ENCODE measurements at regions not wholly inside any gene's neighbourhood (a gene's known extent, or its start where the extent isn't known, plus 50 kb on each side); places are given as distances from the start of the nearest gene placed in this dataset.

DNA sequence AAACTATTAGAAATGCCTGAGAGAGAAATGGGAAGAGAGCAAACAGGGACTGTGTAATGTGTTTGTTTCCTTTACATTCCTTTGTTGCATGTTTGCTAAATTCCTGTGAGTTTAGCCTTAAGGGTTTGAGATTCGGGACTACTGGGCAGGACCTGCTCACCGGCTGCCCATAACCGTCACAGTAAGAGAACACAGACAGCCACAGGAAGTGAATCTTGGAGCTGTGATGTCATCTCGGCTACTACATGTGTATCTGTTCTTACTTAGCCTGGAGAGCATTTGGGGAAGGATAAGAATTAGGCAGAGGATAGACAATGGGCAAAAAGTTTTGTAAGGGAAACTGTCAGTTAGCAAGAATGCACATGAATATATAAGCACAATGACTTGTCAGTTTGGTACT, 485.1 kb upstream of the KLF6 start:
- TF ChIP-seq, protein P1, sequence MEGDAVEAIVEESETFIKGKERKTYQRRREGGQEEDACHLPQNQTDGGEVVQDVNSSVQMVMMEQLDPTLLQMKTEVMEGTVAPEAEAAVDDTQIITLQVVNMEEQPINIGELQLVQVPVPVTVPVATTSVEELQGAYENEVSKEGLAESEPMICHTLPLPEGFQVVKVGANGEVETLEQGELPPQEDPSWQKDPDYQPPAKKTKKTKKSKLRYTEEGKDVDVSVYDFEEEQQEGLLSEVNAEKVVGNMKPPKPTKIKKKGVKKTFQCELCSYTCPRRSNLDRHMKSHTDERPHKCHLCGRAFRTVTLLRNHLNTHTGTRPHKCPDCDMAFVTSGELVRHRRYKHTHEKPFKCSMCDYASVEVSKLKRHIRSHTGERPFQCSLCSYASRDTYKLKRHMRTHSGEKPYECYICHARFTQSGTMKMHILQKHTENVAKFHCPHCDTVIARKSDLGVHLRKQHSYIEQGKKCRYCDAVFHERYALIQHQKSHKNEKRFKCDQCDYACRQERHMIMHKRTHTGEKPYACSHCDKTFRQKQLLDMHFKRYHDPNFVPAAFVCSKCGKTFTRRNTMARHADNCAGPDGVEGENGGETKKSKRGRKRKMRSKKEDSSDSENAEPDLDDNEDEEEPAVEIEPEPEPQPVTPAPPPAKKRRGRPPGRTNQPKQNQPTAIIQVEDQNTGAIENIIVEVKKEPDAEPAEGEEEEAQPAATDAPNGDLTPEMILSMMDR (IDR thresholded peaks at IDR 0.05; ENCODE audit: poor library complexity), result no peak
- TF ChIP-seq EZH2phosphoT487 (IDR thresholded peaks at IDR 0.05; ENCODE audit: low read depth, severe bottlenecking, unreplicated experiment), result no peak
- TF ChIP-seq EZH2 (IDR thresholded peaks at IDR 0.05; ENCODE audit: borderline replicate concordance), result no peak
